Tongue (tissue), 1 donor: ENCODE measurements at regions not wholly inside any gene's neighbourhood (a gene's known extent, or its start where the extent isn't known, plus 50 kb on each side); places are given as distances from the start of the nearest gene placed in this dataset.
"Not testable (repeated sequence)": the region's sequence is repeated elsewhere in the genome, so short reads cannot be mapped to it uniquely, and the experiment has no call there.

Experiments
- DNase-seq: peaks from one replicate; pipeline ENCODE4 v3.0.0-alpha.2; 2015

- DNase-seq: no peak
These were observed 1356.4 kb downstream of the EFNA5 start for GRCh38 chr5:106314221-106314824.

- DNase-seq: no peak
These were observed 1358.4 kb downstream of the EFNA5 start for GRCh38 chr5:106312360-106312759.

GRCh38 chr5:106311230-106311915 lies 1359.4 kb downstream of the EFNA5 start:
- DNase-seq: no peak

GRCh38 chr5:106307265-106307664 lies 1363.5 kb downstream of the EFNA5 start:
- no peak for DNase-seq

- DNase-seq: no peak
These were observed 1364.3 kb downstream of the EFNA5 start for GRCh38 chr5:106306313-106307028.

- DNase-seq: no peak
These were observed 1366.8 kb downstream of the EFNA5 start for GRCh38 chr5:106303911-106304310.

GRCh38 chr5:106292654-106293053 lies 1378.1 kb downstream of the EFNA5 start:
- no peak for DNase-seq

GRCh38 chr5:106290841-106291240 lies 1379.9 kb downstream of the EFNA5 start:
- no peak for DNase-seq

GRCh38 chr5:106288979-106289378 lies 1381.8 kb downstream of the EFNA5 start:
- DNase-seq: no peak

- DNase-seq: no peak
These were observed 1393.1 kb downstream of the EFNA5 start for GRCh38 chr5:106277540-106278096.

- peak; percentile 36 for DNase-seq
These were observed 1401.4 kb downstream of the EFNA5 start for GRCh38 chr5:106269252-106269843.

GRCh38 chr5:106267256-106267655 lies 1403.5 kb downstream of the EFNA5 start:
- DNase-seq: no peak

- DNase-seq: no peak
These were observed 1408.3 kb downstream of the EFNA5 start for GRCh38 chr5:106262395-106262794.

- not testable (repeated sequence) for DNase-seq
These were observed 1411.2 kb downstream of the EFNA5 start for GRCh38 chr5:106259431-106260090.

GRCh38 chr5:106258591-106259125 lies 1412.1 kb downstream of the EFNA5 start:
- DNase-seq: no peak

GRCh38 chr5:106254784-106255183 lies 1416.0 kb downstream of the EFNA5 start:
- no peak for DNase-seq

- DNase-seq: not testable (repeated sequence)
These were observed 1424.5 kb downstream of the EFNA5 start for GRCh38 chr5:106246044-106246745.

- no peak for DNase-seq
These were observed 1429.3 kb downstream of the EFNA5 start for GRCh38 chr5:106241409-106241808.

GRCh38 chr5:106205916-106206571 lies 1464.7 kb downstream of the EFNA5 start:
- no peak for DNase-seq

GRCh38 chr5:106202035-106202434 lies 1468.7 kb downstream of the EFNA5 start:
- DNase-seq: no peak

GRCh38 chr5:106200971-106201370 lies 1469.8 kb downstream of the EFNA5 start:
- DNase-seq: no peak
